MM.1S (cell line): ENCODE measurements at regions not wholly inside any gene's neighbourhood (a gene's known extent, or its start where the extent isn't known, plus 50 kb on each side); places are given as distances from the start of the nearest gene placed in this dataset.

Experiments used
- DNase-seq: peaks from one replicate; pipeline ENCODE4 v3.0.0-alpha.2; 2015
- H2AFZ ChIP-seq: fragments of 300-600 bp; sonication (generic); 2 replicates; pipeline ENCODE4 v1.6.0; 2016; ENCODE audit warnings: antibody characterized with exemption, low read length
- H3F3A ChIP-seq: fragments of 300-600 bp; sonication (generic); 2 replicates; pipeline ENCODE4 v1.6.1; 2016; ENCODE audit warnings: mild to moderate bottlenecking, antibody characterized with exemption, low read length, moderate library complexity, mixed read lengths; ENCODE audit not compliant: insufficient read depth
- H3K27ac ChIP-seq: fragments of 300-600 bp; sonication (generic); 2 replicates; pipeline ENCODE4 v1.5.1; 2016; ENCODE audit warnings: mild to moderate bottlenecking, low read length
- H3K27me3 ChIP-seq: fragments of 300-600 bp; sonication (generic); replicated peaks from 2 replicates; pipeline ENCODE4 v1.6.0; 2016; ENCODE audit warnings: low read length; ENCODE audit not compliant: insufficient read depth
- H3K36me3 ChIP-seq: fragments of 300-600 bp; sonication (generic); replicated peaks from 2 replicates; pipeline ENCODE4 v1.6.1; 2016; ENCODE audit warnings: mild to moderate bottlenecking, low read length, mixed read lengths; ENCODE audit not compliant: insufficient read depth
- H3K4me1 ChIP-seq: fragments of 300-600 bp; sonication (generic); 2 replicates; pipeline ENCODE4 v1.6.1; 2016; ENCODE audit warnings: low read length, mixed read lengths
- H3K4me2 ChIP-seq: fragments of 300-600 bp; sonication (generic); 2 replicates; pipeline ENCODE4 v1.6.0; 2016; ENCODE audit warnings: low read depth, low read length
- H3K4me3 ChIP-seq: fragments of 300-600 bp; sonication (generic); 2 replicates; pipeline ENCODE4 v1.5.1; 2016; ENCODE audit warnings: low read length, mixed read lengths
- H3K79me2 ChIP-seq: fragments of 300-600 bp; sonication (generic); 2 replicates; pipeline ENCODE4 v1.6.1; 2016; ENCODE audit warnings: mixed run types, low read length, mixed read lengths
- H3K9ac ChIP-seq: fragments of 300-600 bp; sonication (generic); 2 replicates; pipeline ENCODE4 v1.6.1; 2016; ENCODE audit warnings: low read length, mixed read lengths
- H3K9me2 ChIP-seq: fragments of 300-600 bp; sonication (generic); replicated peaks from 2 replicates; pipeline ENCODE4 v1.6.1; 2016; ENCODE audit warnings: mild to moderate bottlenecking, low read length, mixed read lengths; ENCODE audit not compliant: insufficient read depth
- H3K9me3 ChIP-seq: fragments of 300-600 bp; sonication (generic); replicated peaks from 2 replicates; pipeline ENCODE4 v1.6.1; 2016; ENCODE audit warnings: mild to moderate bottlenecking, low read length, mixed read lengths; ENCODE audit not compliant: insufficient read depth
- H4K20me1 ChIP-seq: fragments of 300-600 bp; sonication (generic); 2 replicates; pipeline ENCODE4 v1.6.1; 2016; ENCODE audit warnings: mild to moderate bottlenecking, low read length, moderate library complexity, mixed read lengths; ENCODE audit not compliant: insufficient read depth
- CTCF ChIP-seq: fragments of 300-600 bp; sonication (generic); IDR thresholded peaks from 2 replicates; pipeline ENCODE4 v1.5.1; 2016; ENCODE audit warnings: antibody characterized with exemption, low read length, mixed read lengths
- EZH2 ChIP-seq: fragments of 300-600 bp; sonication (generic); optimal IDR thresholded peaks from 2 replicates; pipeline ENCODE3; 2017; ENCODE audit warnings: low read depth, mild to moderate bottlenecking, antibody characterized with exemption, low read length, mixed read lengths
- EZH2phosphoT487 ChIP-seq: fragments of 300-600 bp; sonication (generic); IDR thresholded peaks from 2 replicates; pipeline ENCODE4 v1.6.1; 2018; ENCODE audit warnings: antibody characterized with exemption, low read length

GRCh38 chr19:28744014-28744413, 468.9 kb downstream of the UQCRFS1 start:
- Histone ChIP-seq H3K4me3 (no peak overlapping the region), H3K4me2 (no peak overlapping the region), H3K4me1 (no peaks in the 10 kb centered on the region), H3F3A (no peaks in the 10 kb centered on the region), H3K79me2 (no peaks in the 10 kb centered on the region), H3K9me2 (no peaks in the 10 kb centered on the region), H3K36me3 (no peaks in the 10 kb centered on the region), H3K9ac (no peak overlapping the region), H3K27ac (no peak overlapping the region), H3K9me3 (no peaks in the 10 kb centered on the region), H4K20me1 (no peaks in the 10 kb centered on the region), H3K27me3 (no peaks in the 10 kb centered on the region), H2AFZ (no peak overlapping the region)
- DNase-seq = no peak
- TF ChIP-seq EZH2phosphoT487 (no peak), EZH2 (no peak), CTCF (no peak)

GRCh38 chr19:28737021-28737895, 475.7 kb downstream of the UQCRFS1 start:
- H3K9me2 ChIP-seq = no peaks in the 10 kb centered on the region
- no peaks in the 10 kb centered on the region for H3K36me3 ChIP-seq
- no peaks in the 10 kb centered on the region for H3K27me3 ChIP-seq
- H3K79me2 ChIP-seq = no peaks in the 10 kb centered on the region
- peak overlapping the region; percentile 29 for H3K4me3 ChIP-seq
- H3K27ac ChIP-seq = no peak overlapping the region
- no peaks in the 10 kb centered on the region for H3F3A ChIP-seq
- H3K9ac ChIP-seq = peak overlapping the region; percentile 38; the same call in 1 of the 2 replicates
- TF ChIP-seq EZH2 = no peak
- TF ChIP-seq CTCF = peak; percentile 68
- DNase-seq = peak; percentile 78
- H2AFZ ChIP-seq = peak overlapping the region; percentile 98
- no peaks in the 10 kb centered on the region for H3K4me1 ChIP-seq
- no peaks in the 10 kb centered on the region for H4K20me1 ChIP-seq
- H3K4me2 ChIP-seq = peak overlapping the region; percentile 73
- no peaks in the 10 kb centered on the region for H3K9me3 ChIP-seq

DNA sequence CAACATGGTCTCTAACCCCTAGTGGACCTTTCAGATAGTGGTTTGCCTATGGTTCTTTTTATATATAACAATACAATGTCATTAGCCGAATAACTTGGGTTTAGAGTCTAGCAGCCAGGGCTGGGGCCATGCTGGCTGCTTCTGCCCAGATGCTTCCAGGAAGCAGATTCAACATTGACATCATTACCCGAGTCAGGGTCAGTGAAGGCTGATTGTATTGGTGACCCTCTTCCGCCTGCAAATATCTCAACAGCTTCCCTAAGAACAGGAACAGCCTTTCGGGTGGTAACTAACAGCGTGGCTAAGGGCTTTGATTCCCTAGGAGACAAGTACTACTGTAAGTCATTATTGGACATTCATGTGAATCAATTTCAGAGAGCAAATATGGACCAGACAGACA, 476.4 kb downstream of the UQCRFS1 start:
- Histone ChIP-seq H3K79me2 (no peaks in the 10 kb centered on the region), H3K27me3 (no peaks in the 10 kb centered on the region), H3K9me3 (no peaks in the 10 kb centered on the region), H2AFZ (peak overlapping the region; percentile 98), H3K4me1 (no peaks in the 10 kb centered on the region), H3K9me2 (no peaks in the 10 kb centered on the region), H3K9ac (peak overlapping the region; percentile 38; the same call in 1 of the 2 replicates), H3K27ac (no peak overlapping the region), H3K4me3 (peak overlapping the region; percentile 29), H3K4me2 (peak overlapping the region; percentile 73), H4K20me1 (no peaks in the 10 kb centered on the region), H3F3A (no peaks in the 10 kb centered on the region), H3K36me3 (no peaks in the 10 kb centered on the region)
- DNase-seq = no peak
- no peak for TF ChIP-seq EZH2
- no peak for TF ChIP-seq CTCF
- TF ChIP-seq EZH2phosphoT487 = no peak
